IMR-90 (cell line): ENCODE measurements at regions not wholly inside any gene's neighbourhood (a gene's known extent, or its start where the extent isn't known, plus 50 kb on each side); places are given as distances from the start of the nearest gene placed in this dataset.
A peak's percentile ranks its signal among the peaks of the same experiment; 100 is the strongest.

ENCODE experiments used
- ATAC-seq: fragments of 200-7000 bp; cut with Tn5 transposase; 2 replicates; pipeline ENCODE4 v1.9.1; 2020; ENCODE audit warnings: low read depth, mild to moderate bottlenecking, moderate library complexity
- BruUV-seq: library from RNA; stranded (reverse); fragments of 400-500 nt; replicated peaks from 2 replicates; lab custom pipeline; 2021; lab: Mats Ljungman, UMichigan
- CTCF ChIA-PET: fragments of 300-600 bp; formaldehyde crosslinking; extraction: SDS; loops from one replicate; lab custom pipeline; 2021; ENCODE audit warnings: antibody characterized with exemption; lab: Yijun Ruan, JAX
- POLR2A ChIA-PET: fragments of 300-600 bp; sonication (Branson Sonifier 250); formaldehyde crosslinking; loops from one replicate; lab custom pipeline; 2022; ENCODE audit warnings: antibody characterized with exemption; ENCODE audit not compliant: unreplicated experiment; lab: Charles Lee
- DNase-seq: peaks from one replicate; pipeline ENCODE4 v3.0.0; 2013
- H2AFZ ChIP-seq: replicated peaks from 2 replicates; pipeline ENCODE3; 2013; ENCODE audit warnings: low read length, mild to moderate bottlenecking; ENCODE audit not compliant: poor library complexity
- H2AK5ac ChIP-seq: 2 replicates; pipeline ENCODE4 v1.6.1; 2013; ENCODE audit warnings: low read depth, low read length, inconsistent platforms
- H2AK9ac ChIP-seq: replicated peaks from 2 replicates; pipeline ENCODE3; 2013; ENCODE audit warnings: mild to moderate bottlenecking, low read depth, low read length, moderate library complexity; ENCODE audit not compliant: poor library complexity
- H2BK120ac ChIP-seq: 2 replicates; pipeline ENCODE4 v1.6.1; 2013; ENCODE audit warnings: low read depth, low read length, inconsistent platforms
- H2BK15ac ChIP-seq: 3 replicates; pipeline ENCODE4 v1.6.1; 2013; ENCODE audit warnings: low read depth, low read length, inconsistent platforms
- H2BK20ac ChIP-seq: 2 replicates; pipeline ENCODE4 v1.6.1; 2013; ENCODE audit warnings: low read depth, mild to moderate bottlenecking, inconsistent platforms, low read length, moderate library complexity
- H2BK5ac ChIP-seq: 2 replicates; pipeline ENCODE4 v1.6.1; 2013; ENCODE audit warnings: mild to moderate bottlenecking, low read depth, low read length, inconsistent platforms; ENCODE audit not compliant: poor library complexity, severe bottlenecking
- H3K14ac ChIP-seq: replicated peaks from 2 replicates; pipeline ENCODE4 v1.6.1; 2013; ENCODE audit warnings: low read depth, low read length, inconsistent platforms
- H3K18ac ChIP-seq: 2 replicates; pipeline ENCODE4 v1.6.1; 2013; ENCODE audit warnings: low read depth, low read length, control low read depth
- H3K23ac ChIP-seq: 2 replicates; pipeline ENCODE4 v1.6.1; 2013; ENCODE audit warnings: low read depth, low read length, inconsistent platforms
- H3K27ac ChIP-seq: 2 replicates; pipeline ENCODE4 v1.5.1; 2013; ENCODE audit warnings: mild to moderate bottlenecking, control low read depth, low read length; ENCODE audit not compliant: insufficient read depth
- H3K27me3 ChIP-seq: 2 replicates; pipeline ENCODE4 v1.6.1; 2013; ENCODE audit warnings: low read length; ENCODE audit not compliant: control insufficient read depth, insufficient read depth
- H3K36me3 ChIP-seq: 2 replicates; pipeline ENCODE4 v1.6.1; 2013; ENCODE audit warnings: low read length, mixed read lengths; ENCODE audit not compliant: control insufficient read depth, insufficient read depth
- H3K4ac ChIP-seq: 2 replicates; pipeline ENCODE4 v1.6.1; 2013; ENCODE audit warnings: low read depth, low read length, inconsistent platforms
- H3K4me1 ChIP-seq: 2 replicates; pipeline ENCODE4 v1.6.1; 2013; ENCODE audit warnings: low read length, mixed read lengths; ENCODE audit not compliant: control insufficient read depth, insufficient read depth
- H3K4me2 ChIP-seq: 2 replicates; pipeline ENCODE4 v1.6.1; 2013; ENCODE audit warnings: low read depth, mild to moderate bottlenecking, control low read depth, low read length, moderate library complexity
- H3K4me3 ChIP-seq: 2 replicates; pipeline ENCODE4 v1.5.1; 2013; ENCODE audit warnings: low read depth, mild to moderate bottlenecking, control low read depth, low read length, moderate library complexity; ENCODE audit not compliant: insufficient read depth
- H3K56ac ChIP-seq: 2 replicates; pipeline ENCODE4 v1.6.1; 2013; ENCODE audit warnings: low read length, inconsistent platforms; ENCODE audit not compliant: insufficient read depth; ENCODE audit errors: extremely low read depth
- H3K79me1 ChIP-seq, 2 experiments: 2 replicates each; pipeline ENCODE4 v1.6.1; 2013; ENCODE audit warnings: low read length in 2 of 2, inconsistent platforms in 1 of 2, low read depth in 1 of 2
- H3K9ac ChIP-seq: 2 replicates; pipeline ENCODE4 v1.6.1; 2013; ENCODE audit warnings: low read depth, low read length, control low read depth
- H3K9me1 ChIP-seq: 2 replicates; pipeline ENCODE4 v1.6.1; 2013; ENCODE audit warnings: low read length, inconsistent platforms; ENCODE audit not compliant: insufficient read depth
- H3K9me3 ChIP-seq: 2 replicates; pipeline ENCODE4 v1.6.1; 2013; ENCODE audit warnings: low read length; ENCODE audit not compliant: control insufficient read depth, insufficient read depth
- H4K20me1 ChIP-seq: 2 replicates; pipeline ENCODE4 v1.6.1; 2013; ENCODE audit warnings: low read length, inconsistent platforms; ENCODE audit not compliant: insufficient read depth
- H4K5ac ChIP-seq: 2 replicates; pipeline ENCODE4 v1.6.1; 2013; ENCODE audit warnings: mild to moderate bottlenecking, low read depth, low read length, control low read depth
- H4K8ac ChIP-seq, 2 experiments: 2 replicates each; pipeline ENCODE4 v1.6.1; 2013; ENCODE audit warnings: low read depth in 2 of 2, low read length in 2 of 2, control low read depth in 1 of 2, inconsistent platforms in 1 of 2
- H4K91ac ChIP-seq: 2 replicates; pipeline ENCODE4 v1.6.1; 2013; ENCODE audit warnings: low read depth, low read length, inconsistent platforms; ENCODE audit not compliant: insufficient read depth
- BHLHE40 ChIP-seq: fragments of 150-350 bp; IDR thresholded peaks from 2 replicates; pipeline ENCODE4 v1.6.1; 2016; ENCODE audit warnings: mild to moderate bottlenecking, low read depth, low read length
- CTCF ChIP-seq: conservative IDR thresholded peaks from 2 replicates; pipeline ENCODE4 v1.5.1; 2012; ENCODE audit warnings: mild to moderate bottlenecking, low read depth, low read length, improper control_type of control experiment
- FOS ChIP-seq: fragments of 150-350 bp; IDR thresholded peaks from 2 replicates; pipeline ENCODE4 v1.6.1; 2016; ENCODE audit warnings: low read depth, low read length
- RAD21 ChIP-seq: IDR thresholded peaks from 2 replicates; pipeline ENCODE4 v1.6.1; 2012; ENCODE audit warnings: low read length, improper control_type of control experiment
- WGBS, 2 experiments: methylation state at CpG; one replicate each; pipeline versions ENCODE4 v1.1.5 to v1.1.7; 2013; ENCODE audit warnings: missing lambda C conversion rate in 2 of 2; ENCODE audit not compliant: insufficient read length in 1 of 2; ENCODE audit errors: extremely low coverage in 2 of 2; 5-methylcytosine and 5-hydroxymethylcytosine counted together
- dilution Hi-C: fragments of 300-500 bp; cut with HindIII; formaldehyde crosslinking; loops from one replicate; pipeline ENCODE4 v1.14.3; 2018; ENCODE audit warnings: low sequenced_read_pairs; ENCODE audit not compliant: unreplicated experiment
- in situ Hi-C: fragments of 300-500 bp; cut with MboI; formaldehyde crosslinking; loops from 3 replicates; pipeline ENCODE4 v1.14.3; 2019; ENCODE audit warnings: low sequenced_read_pairs, inconsistent platforms, mixed read lengths
- intact Hi-C: fragments of 100-400 bp; cut with micrococcal nuclease; formaldehyde crosslinking; loops from 2 replicates; pipeline ENCODE4 v1.10.0; 2022

GRCh38 chr3:176968631-176969030 lies 228.7 kb downstream of the TBL1XR1 start:
- Histone ChIP-seq H3K14ac (no peak overlapping the region), H3K27ac (no peak overlapping the region), H2BK20ac (no peak overlapping the region), H3K56ac (no peak overlapping the region), H2BK15ac (no peak overlapping the region), H2AK5ac (no peak overlapping the region), H3K9me1 (no peaks in the 10 kb centered on the region), H2AK9ac (no peak overlapping the region), H2BK120ac (no peak overlapping the region), H2BK5ac (no peak overlapping the region), H3K4me3 (no peak overlapping the region), H3K9me3 (no peaks in the 10 kb centered on the region), H3K36me3 (no peaks in the 10 kb centered on the region), H3K4ac (no peak overlapping the region), H3K18ac (no peak overlapping the region), H4K5ac (no peak overlapping the region), H3K4me1 (peaks cover 4% of the 10 kb centered on the region; the same call in 1 of the 2 replicates), H2AFZ (no peak overlapping the region), H4K8ac (no peak overlapping the region), H4K20me1 (no peaks in the 10 kb centered on the region), H3K27me3 (peaks cover 1% of the 10 kb centered on the region; the same call in 1 of the 2 replicates), H3K23ac (no peak overlapping the region), H3K4me2 (no peak overlapping the region), H4K91ac (no peak overlapping the region), H3K9ac (no peak overlapping the region), H3K79me1 (no peaks in the 10 kb centered on the region)
- ATAC-seq (peak; percentile 24; the same call in 1 of the 2 replicates), DNase-seq (peak; percentile 22)
- WGBS, 2 experiments = no CpG with 5 or more reads among the region's 2 CpGs
- ChIA-PET CTCF (no interaction called here), POLR2A (no interaction called here)
- dilution Hi-C loops = no loop called here
- intact Hi-C loops = no loop called here
- no TSS peak for BruUV-seq
- in situ Hi-C loops = no loop called here
- TF ChIP-seq FOS (no peak), BHLHE40 (no peak), CTCF (no peak), RAD21 (no peak)
